MCF 10A (cell line): ENCODE measurements at regions not wholly inside any gene's neighbourhood (a gene's known extent, or its start where the extent isn't known, plus 50 kb on each side); places are given as distances from the start of the nearest gene placed in this dataset.

Source experiments
- BruUV-seq: library from RNA; stranded (reverse); fragments of 400-500 nt; replicated peaks from 2 replicates; lab custom pipeline; 2021; lab: Mats Ljungman, UMichigan
- CTCF ChIA-PET: fragments of 300-600 bp; sonication (Branson Sonifier 250); formaldehyde crosslinking; extraction: SDS; loops from one replicate; lab custom pipeline; 2021; ENCODE audit warnings: antibody characterized with exemption, inconsistent platforms; lab: Yijun Ruan, JAX
- POLR2A ChIA-PET: fragments of 300-600, 350-650 bp; sonication (Branson Sonifier 250); formaldehyde crosslinking; extraction: SDS; loops from one replicate; lab custom pipeline; 2020; ENCODE audit warnings: antibody characterized with exemption, inconsistent platforms; lab: Yijun Ruan, JAX
- DNase-seq: peaks from one replicate; pipeline ENCODE4 v3.0.0-alpha.2; 2018; ENCODE audit not compliant: unreplicated experiment
- H3K27ac Mint-ChIP-seq: one replicate; pipeline ENCODE4 v1.8.0; 2022; ENCODE audit warnings: mild to moderate bottlenecking, low read depth, mixed read lengths; ENCODE audit not compliant: unreplicated experiment
- H3K27me3 Mint-ChIP-seq: one replicate; pipeline ENCODE4 v1.8.0; 2022; ENCODE audit warnings: mixed read lengths; ENCODE audit not compliant: insufficient read depth, unreplicated experiment
- H3K36me3 Mint-ChIP-seq: one replicate; pipeline ENCODE4 v1.8.0; 2022; ENCODE audit warnings: mild to moderate bottlenecking, moderate library complexity, mixed read lengths; ENCODE audit not compliant: insufficient read depth, unreplicated experiment
- H3K4me1 Mint-ChIP-seq: one replicate; pipeline ENCODE4 v1.8.0; 2022; ENCODE audit warnings: mixed read lengths; ENCODE audit not compliant: insufficient read depth, unreplicated experiment
- H3K4me3 Mint-ChIP-seq: one replicate; pipeline ENCODE4 v1.8.0; 2022; ENCODE audit warnings: mild to moderate bottlenecking, moderate library complexity, mixed read lengths; ENCODE audit not compliant: unreplicated experiment
- H3K9me3 Mint-ChIP-seq: one replicate; pipeline ENCODE4 v1.8.0; 2022; ENCODE audit warnings: mixed read lengths; ENCODE audit not compliant: unreplicated experiment
- intact Hi-C: fragments of 100-400 bp; cut with micrococcal nuclease; formaldehyde crosslinking; loops from 2 replicates; pipeline ENCODE4 v1.14.1; 2022
- TF ChIP-seq, protein P1 (sequence below): fragments of 200-600 bp; IDR thresholded peaks from one replicate; pipeline ENCODE4 v1.8.0; 2022; ENCODE audit warnings: antibody characterized with exemption, mild to moderate bottlenecking; ENCODE audit not compliant: unreplicated experiment

DNA sequence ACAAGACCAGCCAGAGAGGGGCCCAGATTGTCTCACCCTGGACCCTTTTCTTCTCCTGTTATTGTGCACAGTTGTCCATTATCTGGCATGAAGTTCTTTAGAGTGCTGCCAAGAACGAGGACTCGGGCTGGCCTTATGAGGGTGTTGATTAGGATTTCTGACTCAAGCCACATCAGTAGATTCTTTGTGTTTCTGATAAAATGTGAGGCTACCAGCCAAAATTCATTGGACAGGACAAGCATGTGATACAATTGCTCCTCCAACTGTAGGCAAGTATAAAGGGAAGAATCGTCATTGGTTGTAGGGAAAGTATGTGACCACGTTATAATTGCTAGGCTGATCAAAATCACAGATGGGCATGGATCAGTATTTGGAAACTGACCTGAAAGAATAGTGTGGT, 99.2 kb upstream of the TMC3 start:
- no peaks in the 10 kb centered on the region for H3K9me3 Mint-ChIP-seq
- CTCF ChIA-PET: interaction anchor here (1.5 to 1.6 kb wide), 2 partner anchors 63 to 465 kb away, joined by 5 to 6 read pairs; no protein-coding TSS in a partner anchor
- no peaks in the 10 kb centered on the region for H3K27me3 Mint-ChIP-seq
- no peak overlapping the region for H3K4me3 Mint-ChIP-seq
- no TSS peak for BruUV-seq
- H3K4me1 Mint-ChIP-seq: no peaks in the 10 kb centered on the region
- TF ChIP-seq, protein P1, sequence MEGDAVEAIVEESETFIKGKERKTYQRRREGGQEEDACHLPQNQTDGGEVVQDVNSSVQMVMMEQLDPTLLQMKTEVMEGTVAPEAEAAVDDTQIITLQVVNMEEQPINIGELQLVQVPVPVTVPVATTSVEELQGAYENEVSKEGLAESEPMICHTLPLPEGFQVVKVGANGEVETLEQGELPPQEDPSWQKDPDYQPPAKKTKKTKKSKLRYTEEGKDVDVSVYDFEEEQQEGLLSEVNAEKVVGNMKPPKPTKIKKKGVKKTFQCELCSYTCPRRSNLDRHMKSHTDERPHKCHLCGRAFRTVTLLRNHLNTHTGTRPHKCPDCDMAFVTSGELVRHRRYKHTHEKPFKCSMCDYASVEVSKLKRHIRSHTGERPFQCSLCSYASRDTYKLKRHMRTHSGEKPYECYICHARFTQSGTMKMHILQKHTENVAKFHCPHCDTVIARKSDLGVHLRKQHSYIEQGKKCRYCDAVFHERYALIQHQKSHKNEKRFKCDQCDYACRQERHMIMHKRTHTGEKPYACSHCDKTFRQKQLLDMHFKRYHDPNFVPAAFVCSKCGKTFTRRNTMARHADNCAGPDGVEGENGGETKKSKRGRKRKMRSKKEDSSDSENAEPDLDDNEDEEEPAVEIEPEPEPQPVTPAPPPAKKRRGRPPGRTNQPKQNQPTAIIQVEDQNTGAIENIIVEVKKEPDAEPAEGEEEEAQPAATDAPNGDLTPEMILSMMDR: no peak
- POLR2A ChIA-PET: no interaction called here
- intact Hi-C loops: no loop called here
- DNase-seq: no peak
- no peak overlapping the region for H3K27ac Mint-ChIP-seq
- H3K36me3 Mint-ChIP-seq: no peaks in the 10 kb centered on the region

DNA sequence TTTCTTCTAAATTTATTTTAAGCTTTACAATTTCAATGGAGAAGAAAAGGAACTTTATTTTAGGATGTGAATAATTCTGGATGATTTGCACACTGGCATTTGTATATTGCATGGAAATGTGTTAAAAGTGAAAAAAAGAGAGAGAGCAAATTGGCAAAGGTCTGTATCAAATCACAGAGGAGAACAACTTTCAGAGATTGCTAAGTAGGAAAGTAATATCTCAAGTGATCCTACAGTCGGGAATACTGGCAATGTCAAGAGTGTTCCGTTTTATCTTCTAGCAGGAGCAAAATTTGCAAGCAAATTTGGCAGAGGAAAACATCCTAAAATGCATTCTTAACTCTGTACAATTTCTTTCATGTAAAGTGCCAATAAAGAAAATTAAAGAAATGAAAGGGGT, 97.1 kb upstream of the TMC3 start:
- Mint-ChIP-seq H3K9me3 (no peaks in the 10 kb centered on the region), H3K36me3 (no peaks in the 10 kb centered on the region), H3K27me3 (no peaks in the 10 kb centered on the region), H3K4me1 (no peaks in the 10 kb centered on the region), H3K4me3 (no peak overlapping the region), H3K27ac (no peak overlapping the region)
- intact Hi-C loops: no loop called here
- TF ChIP-seq, protein P1: no peak
- ChIA-PET CTCF (interaction anchor here (0.8 to 1.2 kb wide), 2 partner anchors 8 to 61 kb away, joined by 3 to 6 read pairs; no protein-coding TSS in a partner anchor), POLR2A (no interaction called here)
- BruUV-seq: no TSS peak
- no peak for DNase-seq

DNA sequence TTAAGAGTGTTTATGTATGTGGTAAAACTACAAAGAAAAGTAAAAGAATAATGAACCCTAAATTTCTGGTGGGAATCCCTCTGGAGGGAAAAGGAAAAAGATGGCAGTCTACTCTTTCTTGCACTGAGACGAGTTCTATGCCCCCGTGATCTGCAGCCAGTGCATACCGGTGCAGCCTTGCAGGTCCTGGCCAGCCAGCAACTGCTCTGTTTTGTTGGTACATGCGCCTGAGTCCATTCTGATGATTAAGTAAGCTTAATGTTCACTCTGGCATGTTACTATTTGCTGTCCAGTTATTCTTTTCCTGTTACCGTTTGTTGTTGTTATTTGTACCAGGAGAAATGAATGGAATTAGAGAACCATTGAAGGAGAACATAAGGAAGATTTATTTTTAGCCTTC, 95.1 kb upstream of the TMC3 start:
- intact Hi-C loops: no loop called here
- H3K36me3 Mint-ChIP-seq: no peaks in the 10 kb centered on the region
- no peak overlapping the region for H3K27ac Mint-ChIP-seq
- H3K4me1 Mint-ChIP-seq: no peaks in the 10 kb centered on the region
- H3K27me3 Mint-ChIP-seq: no peaks in the 10 kb centered on the region
- peak; percentile 11 for DNase-seq
- ChIA-PET POLR2A (interaction anchor here (0.7 to 1.1 kb wide), 2 partner anchors 40 to 59 kb away, joined by 3 read pairs; no protein-coding TSS in a partner anchor), CTCF (interaction anchor here (0.9 to 1.5 kb wide), 4 partner anchors 11 to 671 kb away, joined by 3 to 6 read pairs (median 5); no protein-coding TSS in a partner anchor)
- H3K9me3 Mint-ChIP-seq: no peaks in the 10 kb centered on the region
- TF ChIP-seq, protein P1: no peak
- no peak overlapping the region for H3K4me3 Mint-ChIP-seq
- BruUV-seq: no TSS peak

DNA sequence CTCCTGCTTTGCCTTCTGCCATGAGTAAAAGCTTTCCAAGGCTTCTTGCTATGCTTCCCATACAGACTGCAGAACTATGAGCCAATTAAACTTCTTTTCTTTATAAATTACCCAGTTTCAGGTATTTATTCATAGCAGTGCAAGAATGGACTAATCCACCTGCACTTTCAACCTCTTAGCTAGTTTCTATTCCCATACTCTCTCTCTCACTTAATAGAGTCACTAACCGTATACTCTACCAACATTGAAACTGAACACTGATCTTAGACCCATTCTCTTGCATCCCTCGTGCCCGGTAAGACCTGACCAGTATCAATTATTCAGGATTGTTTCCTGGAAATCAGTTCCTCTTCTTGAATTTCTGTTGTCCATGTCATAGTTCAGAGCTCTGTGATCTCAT, 92.7 kb upstream of the TMC3 start:
- Mint-ChIP-seq H3K36me3 (no peaks in the 10 kb centered on the region), H3K4me3 (no peak overlapping the region), H3K27me3 (no peaks in the 10 kb centered on the region), H3K27ac (no peak overlapping the region), H3K4me1 (no peaks in the 10 kb centered on the region), H3K9me3 (peaks cover 9% of the 10 kb centered on the region)
- intact Hi-C loops: no loop called here
- ChIA-PET POLR2A (no interaction called here), CTCF (interaction anchor here (0.5 to 0.7 kb wide), 3 partner anchors 586 to 674 kb away, joined by 3 read pairs; no protein-coding TSS in a partner anchor)
- TF ChIP-seq, protein P1: no peak
- no peak for DNase-seq
- no TSS peak for BruUV-seq
